ENCODE measurements at regions not wholly inside any gene's neighbourhood (a gene's known extent, or its start where the extent isn't known, plus 50 kb on each side); places are given as distances from the start of the nearest gene placed in this dataset.
"Not testable (repeated sequence)": the region's sequence is repeated elsewhere in the genome, so short reads cannot be mapped to it uniquely, and the experiment has no call there.

DNA sequence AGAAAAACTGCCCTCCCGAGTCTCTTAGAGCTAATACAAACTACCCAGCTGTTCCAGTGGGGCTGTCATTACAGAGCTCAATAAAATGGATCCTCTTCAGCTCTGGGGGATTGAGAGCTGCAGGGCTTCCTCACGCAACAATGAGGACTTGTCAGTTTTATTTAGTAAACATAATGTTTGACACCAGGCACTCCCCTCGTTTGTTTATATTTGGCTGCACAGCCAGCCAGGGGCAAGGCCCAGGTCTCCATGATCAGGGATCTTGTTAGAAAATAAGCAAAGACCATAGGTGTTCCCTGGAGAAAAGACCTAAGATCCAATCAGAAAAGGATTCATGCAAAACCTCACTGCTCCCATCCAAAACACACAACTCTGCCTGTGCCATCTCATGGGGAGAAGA is 158.2 kb downstream of the C1D start:
- Histone ChIP-seq H3K36me3 (ENCODE audit: insufficient read depth, low read depth, low read length) (no peaks in the 10 kb centered on the region), H3K27ac (ENCODE audit: low read length) (no peak overlapping the region), H3K27me3 (ENCODE audit: insufficient read depth, low read length) (0 out of 2 replicates have a peak, but pooled peaks cover 8% of the 10 kb centered on the region), H3K4me1 (ENCODE audit: insufficient read depth, low read length) (no peaks in the 10 kb centered on the region; the same call in 1 of the 2 replicates), H3K9me3 (ENCODE audit: insufficient read depth, low read depth, low read length) (peaks cover 3% of the 10 kb centered on the region; the same call in 1 of the 2 replicates), H3K9ac (ENCODE audit: low read depth, low read length) (no peak overlapping the region), H3K4me3 (ENCODE audit: low read length) (no peak overlapping the region)

DNA sequence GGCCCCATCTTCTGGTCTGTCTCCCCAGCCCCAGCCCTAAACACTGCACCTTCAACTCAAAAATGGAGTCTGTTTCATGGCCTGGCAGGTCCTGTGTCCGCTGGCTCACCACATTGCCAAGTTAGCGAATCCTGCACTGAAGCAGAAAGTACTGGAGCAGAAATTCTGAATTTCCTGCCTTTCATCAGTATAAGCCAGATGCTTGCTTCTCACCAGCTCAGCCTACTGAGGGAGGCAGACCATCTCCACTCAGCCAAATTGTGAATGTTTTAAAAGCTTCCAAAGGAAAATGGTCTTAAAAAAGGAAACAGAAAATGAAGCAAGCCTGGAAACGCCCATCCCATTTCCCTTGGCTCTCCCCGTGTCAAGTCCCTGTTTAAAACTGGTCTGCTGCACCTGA is 157.8 kb downstream of the C1D start:
- Histone ChIP-seq H3K27ac (ENCODE audit: low read length) (no peak overlapping the region), H3K9ac (ENCODE audit: low read depth, low read length) (no peak overlapping the region), H3K4me1 (ENCODE audit: insufficient read depth, low read length) (no peaks in the 10 kb centered on the region; the same call in 1 of the 2 replicates), H3K9me3 (ENCODE audit: insufficient read depth, low read depth, low read length) (peaks cover 3% of the 10 kb centered on the region; the same call in 1 of the 2 replicates), H3K4me3 (ENCODE audit: low read length) (no peak overlapping the region), H3K36me3 (ENCODE audit: insufficient read depth, low read depth, low read length) (no peaks in the 10 kb centered on the region), H3K27me3 (ENCODE audit: insufficient read depth, low read length) (0 out of 2 replicates have a peak, but pooled peaks cover 8% of the 10 kb centered on the region)

DNA sequence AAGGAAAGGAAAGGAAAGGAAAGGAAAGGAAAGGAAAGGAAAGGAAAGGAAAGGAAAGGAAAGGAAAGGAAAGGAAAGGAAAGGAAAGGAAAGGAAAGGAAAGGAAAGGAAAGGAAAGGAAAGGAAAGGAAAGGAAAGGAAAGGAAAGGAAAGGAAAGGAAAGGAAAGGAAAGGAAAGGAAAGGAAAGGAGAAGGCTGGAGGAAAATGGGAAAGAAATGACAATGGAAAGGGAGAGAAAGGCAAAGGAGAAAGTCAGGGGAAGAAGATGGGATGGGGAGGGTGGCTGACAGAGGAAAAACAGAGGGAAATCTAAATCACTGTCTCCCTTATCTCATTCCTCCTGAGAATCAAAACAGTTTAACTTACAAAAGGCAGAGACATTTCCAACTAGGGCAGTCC is 156.3 kb downstream of the C1D start:
- not testable (repeated sequence) for H3K9ac ChIP-seq (ENCODE audit: low read depth, low read length); H3K4me1 ChIP-seq (ENCODE audit: insufficient read depth, low read length)

DNA sequence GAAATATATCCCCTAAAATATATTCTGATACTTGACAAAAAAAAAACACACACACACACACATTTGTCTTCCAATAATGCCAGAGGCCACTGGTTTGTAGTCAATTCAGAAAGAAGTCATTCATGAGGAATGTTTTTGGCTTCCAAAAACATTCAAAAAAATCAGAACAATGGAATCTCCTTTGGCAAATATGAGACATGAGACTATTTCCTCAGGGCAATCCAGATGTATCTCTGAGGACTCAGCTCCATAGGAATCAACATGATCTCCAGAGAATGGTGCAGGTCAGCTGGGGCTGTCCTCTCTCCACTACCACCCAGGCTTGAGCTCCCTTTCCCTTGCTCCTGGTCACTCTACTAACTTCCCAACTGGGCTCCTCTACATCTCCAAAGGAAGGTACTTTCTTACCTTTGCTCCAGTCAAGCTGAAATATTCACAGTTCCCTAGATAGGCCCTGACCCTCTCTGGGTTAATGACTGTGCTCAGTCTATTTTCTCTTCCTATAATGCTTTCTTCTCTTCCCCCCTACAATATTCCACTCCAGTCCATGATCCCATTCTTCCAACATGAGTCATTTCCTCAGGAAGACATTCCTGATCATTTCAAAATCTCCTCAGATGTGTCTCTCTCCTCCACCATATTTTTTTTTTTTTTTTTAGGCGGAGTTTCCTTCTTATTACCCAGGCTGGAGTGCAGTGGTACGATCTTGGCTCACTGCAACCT is 145.3 kb downstream of the C1D start:
- Histone ChIP-seq H3K27me3 (ENCODE audit: insufficient read depth, low read length) (no peaks in the 10 kb centered on the region), H3K27ac (ENCODE audit: low read length) (no peak overlapping the region), H3K4me3 (ENCODE audit: low read length) (no peak overlapping the region), H3K4me1 (ENCODE audit: insufficient read depth, low read length) (peaks cover 9% of the 10 kb centered on the region; the same call in 1 of the 2 replicates), H3K36me3 (ENCODE audit: insufficient read depth, low read depth, low read length) (no peaks in the 10 kb centered on the region), H3K9me3 (ENCODE audit: insufficient read depth, low read depth, low read length) (no peaks in the 10 kb centered on the region), H3K9ac (ENCODE audit: low read depth, low read length) (no peak overlapping the region)

More for the DNA sequence above, 156.3 kb downstream of the C1D start:
- not testable (repeated sequence) for H3K9me3 ChIP-seq (ENCODE audit: insufficient read depth, low read depth, low read length); H3K27me3 ChIP-seq (ENCODE audit: insufficient read depth, low read length); H3K27ac ChIP-seq (ENCODE audit: low read length); H3K4me3 ChIP-seq (ENCODE audit: low read length); H3K36me3 ChIP-seq (ENCODE audit: insufficient read depth, low read depth, low read length)

DNA sequence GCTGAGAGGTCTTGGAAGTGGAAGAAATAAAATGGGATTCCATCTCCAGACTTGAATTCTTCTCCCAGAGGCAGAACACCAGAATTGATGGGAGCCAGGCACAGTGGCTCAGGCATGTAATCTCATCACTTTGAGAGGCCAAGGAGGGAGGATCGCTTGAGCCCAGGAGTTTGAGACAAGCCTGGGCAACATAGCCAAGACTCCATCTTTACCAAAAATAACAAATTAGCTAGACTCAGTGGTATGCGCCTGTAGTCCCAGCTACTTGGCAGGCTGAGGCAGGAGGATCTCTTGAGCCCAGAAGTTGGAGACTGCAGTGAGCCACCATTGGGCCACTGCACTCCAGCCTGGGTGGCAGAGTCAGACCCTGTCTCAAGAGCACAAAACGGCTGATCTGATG is 144.3 kb downstream of the C1D start:
- Histone ChIP-seq H3K36me3 (ENCODE audit: insufficient read depth, low read depth, low read length) (no peaks in the 10 kb centered on the region), H3K4me1 (ENCODE audit: insufficient read depth, low read length) (peaks cover 9% of the 10 kb centered on the region; the same call in 1 of the 2 replicates), H3K9me3 (ENCODE audit: insufficient read depth, low read depth, low read length) (no peaks in the 10 kb centered on the region), H3K27ac (ENCODE audit: low read length) (no peak overlapping the region), H3K9ac (ENCODE audit: low read depth, low read length) (no peak overlapping the region), H3K27me3 (ENCODE audit: insufficient read depth, low read length) (no peaks in the 10 kb centered on the region), H3K4me3 (ENCODE audit: low read length) (no peak overlapping the region)

DNA sequence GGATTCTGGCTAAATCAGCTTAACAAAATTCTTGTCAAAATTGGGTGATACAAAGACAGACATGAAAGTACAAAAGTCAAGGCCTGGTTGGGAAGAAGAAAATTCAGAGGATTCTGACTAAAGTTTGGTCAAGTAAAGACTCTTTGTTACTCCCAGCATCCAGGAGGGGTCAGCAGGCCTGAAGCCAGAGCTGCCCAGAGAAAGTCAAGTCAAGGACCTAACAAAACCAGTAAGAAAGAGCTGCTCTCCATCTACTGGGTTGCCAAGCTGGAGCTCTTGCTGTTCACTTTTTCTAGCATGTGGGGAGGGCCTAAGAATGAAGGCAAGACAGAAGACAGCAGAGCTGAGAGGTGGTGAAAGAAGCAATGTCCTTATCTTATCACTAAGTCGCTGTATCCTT is 143.3 kb downstream of the C1D start:
- Histone ChIP-seq H3K27me3 (ENCODE audit: insufficient read depth, low read length) (no peaks in the 10 kb centered on the region), H3K9me3 (ENCODE audit: insufficient read depth, low read depth, low read length) (no peaks in the 10 kb centered on the region), H3K27ac (ENCODE audit: low read length) (no peak overlapping the region), H3K4me1 (ENCODE audit: insufficient read depth, low read length) (peaks cover 16% of the 10 kb centered on the region; the same call in 1 of the 2 replicates), H3K4me3 (ENCODE audit: low read length) (no peak overlapping the region), H3K9ac (ENCODE audit: low read depth, low read length) (no peak overlapping the region), H3K36me3 (ENCODE audit: insufficient read depth, low read depth, low read length) (no peaks in the 10 kb centered on the region)

DNA sequence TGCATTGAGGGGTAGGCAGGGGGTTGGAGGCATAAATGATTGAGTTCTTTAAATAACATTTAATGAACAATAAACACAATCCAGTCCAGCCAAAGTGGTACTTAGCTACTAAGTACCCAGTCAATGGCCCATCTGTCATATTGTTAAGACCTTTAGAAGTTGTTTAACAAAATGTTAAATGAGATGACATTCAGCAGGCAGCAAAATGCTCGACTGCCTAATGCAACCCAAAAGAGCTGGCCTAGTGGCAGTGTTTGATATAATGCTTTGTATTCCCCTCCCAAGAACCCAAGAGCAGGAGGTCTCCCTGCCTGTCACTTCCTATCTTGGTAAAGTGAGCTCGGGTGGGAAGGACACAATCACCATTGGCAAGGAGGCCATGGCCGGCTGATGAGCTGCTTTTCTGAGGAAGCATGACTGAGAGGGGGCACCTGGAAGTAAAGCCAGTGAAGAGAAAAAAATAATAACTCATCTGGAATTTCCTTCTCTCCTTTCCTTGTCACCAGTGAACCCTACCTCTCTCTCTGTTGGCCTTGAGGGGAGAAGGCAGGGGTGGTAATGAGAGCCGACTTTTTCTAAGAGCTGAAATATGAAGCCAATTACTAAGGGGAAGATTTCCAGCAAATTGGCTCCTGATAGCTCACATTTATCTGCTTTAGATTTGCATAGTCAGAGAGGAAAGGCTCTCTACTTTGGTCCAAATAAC is 140.6 kb downstream of the C1D start:
- Histone ChIP-seq H3K9me3 (ENCODE audit: insufficient read depth, low read depth, low read length) (peaks cover 4% of the 10 kb centered on the region; the same call in 1 of the 2 replicates), H3K4me1 (ENCODE audit: insufficient read depth, low read length) (peaks cover 25% of the 10 kb centered on the region; the same call in 1 of the 2 replicates), H3K36me3 (ENCODE audit: insufficient read depth, low read depth, low read length) (no peaks in the 10 kb centered on the region), H3K27me3 (ENCODE audit: insufficient read depth, low read length) (no peaks in the 10 kb centered on the region), H3K4me3 (ENCODE audit: low read length) (no peak overlapping the region), H3K9ac (ENCODE audit: low read depth, low read length) (no peak overlapping the region), H3K27ac (ENCODE audit: low read length) (no peak overlapping the region)

DNA sequence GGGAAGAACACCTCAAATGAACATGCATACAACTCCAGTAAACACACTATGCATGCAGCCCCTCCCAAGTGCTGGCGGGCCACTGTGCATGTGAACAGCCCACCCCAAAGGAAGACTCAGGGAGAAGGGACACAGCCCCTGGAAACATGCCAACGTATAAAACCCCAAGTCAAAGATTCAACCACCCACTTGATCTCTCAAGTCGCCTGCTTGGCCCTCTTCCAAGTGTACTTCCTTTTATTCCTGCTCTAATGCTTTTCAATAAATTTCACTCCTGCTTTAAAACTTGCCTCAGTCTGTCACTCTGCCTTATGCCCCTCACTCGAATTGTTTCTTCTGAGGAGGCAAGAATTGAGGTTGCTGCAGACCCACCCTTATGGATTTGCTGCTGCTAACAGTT is 139.1 kb downstream of the C1D start:
- Histone ChIP-seq H3K36me3 (ENCODE audit: insufficient read depth, low read depth, low read length) (no peaks in the 10 kb centered on the region), H3K27ac (ENCODE audit: low read length) (no peak overlapping the region), H3K27me3 (ENCODE audit: insufficient read depth, low read length) (no peaks in the 10 kb centered on the region; the same call in 1 of the 2 replicates), H3K9ac (ENCODE audit: low read depth, low read length) (no peak overlapping the region), H3K4me3 (ENCODE audit: low read length) (no peak overlapping the region), H3K4me1 (ENCODE audit: insufficient read depth, low read length) (peaks cover 36% of the 10 kb centered on the region; the same call in 1 of the 2 replicates), H3K9me3 (ENCODE audit: insufficient read depth, low read depth, low read length) (peaks cover 4% of the 10 kb centered on the region; the same call in 1 of the 2 replicates)

DNA sequence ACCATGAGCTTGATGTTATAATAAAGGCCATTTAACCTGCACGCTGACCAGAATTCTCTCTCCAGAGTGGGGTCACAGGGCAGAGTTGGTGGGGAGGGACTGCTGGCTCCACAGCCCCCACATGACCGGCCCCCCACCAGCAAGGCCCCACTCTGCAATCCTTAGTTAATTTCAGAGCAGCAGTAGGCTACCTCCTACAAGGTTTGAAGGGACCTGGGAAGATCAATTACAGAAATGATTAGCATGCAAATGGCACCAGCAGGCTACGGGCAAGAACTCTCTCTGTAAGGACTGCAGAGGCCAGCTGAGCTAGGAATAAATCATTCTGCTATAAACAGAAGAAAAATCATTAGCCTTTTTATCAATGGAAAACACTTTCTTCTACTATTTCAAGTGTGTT is 135.3 kb downstream of the C1D start:
- H3K36me3 ChIP-seq (ENCODE audit: insufficient read depth, low read depth, low read length): no peaks in the 10 kb centered on the region
- H3K9ac ChIP-seq (ENCODE audit: low read depth, low read length): no peak overlapping the region
- no peaks in the 10 kb centered on the region; the same call in 1 of the 2 replicates for H3K27me3 ChIP-seq (ENCODE audit: insufficient read depth, low read length)
- H3K9me3 ChIP-seq (ENCODE audit: insufficient read depth, low read depth, low read length): peaks cover 4% of the 10 kb centered on the region; the same call in 1 of the 2 replicates
- H3K27ac ChIP-seq (ENCODE audit: low read length): no peak overlapping the region
- peaks cover 47% of the 10 kb centered on the region; the same call in 1 of the 2 replicates for H3K4me1 ChIP-seq (ENCODE audit: insufficient read depth, low read length)
- peak overlapping the region; percentile 19; the same call in 1 of the 2 replicates for H3K4me3 ChIP-seq (ENCODE audit: low read length)

DNA sequence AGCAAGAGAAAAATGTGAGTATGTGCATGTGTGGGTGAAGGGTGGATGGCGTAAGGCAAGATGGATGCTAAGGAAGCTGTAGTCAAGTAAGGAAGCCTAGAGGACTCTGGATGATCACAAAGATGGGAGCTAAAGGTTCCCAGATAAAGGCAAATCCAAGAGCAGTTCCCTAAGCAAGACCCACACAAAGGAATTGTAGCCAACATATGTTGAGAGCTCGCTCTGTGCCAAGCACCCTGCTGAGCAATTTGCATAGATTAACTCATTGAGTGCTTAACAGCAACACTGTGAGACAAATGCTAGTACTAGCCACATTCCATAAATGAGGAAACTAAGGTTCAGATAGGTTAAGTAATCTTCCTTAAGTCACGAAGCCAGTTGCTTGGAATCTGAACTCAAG is 132.6 kb downstream of the C1D start:
- no peaks in the 10 kb centered on the region; the same call in 1 of the 2 replicates for H3K9me3 ChIP-seq (ENCODE audit: insufficient read depth, low read depth, low read length)
- H3K27ac ChIP-seq (ENCODE audit: low read length): no peak overlapping the region
- H3K4me3 ChIP-seq (ENCODE audit: low read length): peak overlapping the region; percentile 47; the same call in 1 of the 2 replicates
- no peaks in the 10 kb centered on the region; the same call in 1 of the 2 replicates for H3K27me3 ChIP-seq (ENCODE audit: insufficient read depth, low read length)
- H3K9ac ChIP-seq (ENCODE audit: low read depth, low read length): peak overlapping the region; percentile 54
- no peaks in the 10 kb centered on the region for H3K36me3 ChIP-seq (ENCODE audit: insufficient read depth, low read depth, low read length)
- peaks cover 40% of the 10 kb centered on the region; the same call in 1 of the 2 replicates for H3K4me1 ChIP-seq (ENCODE audit: insufficient read depth, low read length)

DNA sequence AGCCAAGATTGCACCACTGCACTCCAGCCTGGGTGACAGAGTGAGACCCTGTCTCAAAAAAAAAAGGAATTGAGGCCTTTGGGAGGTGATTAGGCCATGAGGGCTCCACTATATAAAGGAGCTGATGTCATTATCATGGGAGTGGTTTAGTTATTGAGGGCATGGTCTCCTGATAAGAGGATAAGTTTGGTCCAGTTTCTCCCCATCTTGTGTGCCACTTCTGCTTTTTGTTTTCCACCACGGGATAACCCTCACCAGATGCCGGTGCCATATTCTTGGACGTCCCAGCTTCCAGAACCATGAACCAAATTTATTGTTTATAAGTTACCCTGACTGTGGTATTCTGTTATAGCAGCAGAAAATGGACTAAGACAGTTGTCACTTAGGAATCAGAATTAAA is 125.8 kb downstream of the C1D start:
- H3K9me3 ChIP-seq (ENCODE audit: insufficient read depth, low read depth, low read length): no peaks in the 10 kb centered on the region
- no peaks in the 10 kb centered on the region for H3K27me3 ChIP-seq (ENCODE audit: insufficient read depth, low read length)
- no peak overlapping the region for H3K27ac ChIP-seq (ENCODE audit: low read length)
- H3K4me1 ChIP-seq (ENCODE audit: insufficient read depth, low read length): no peaks in the 10 kb centered on the region
- H3K9ac ChIP-seq (ENCODE audit: low read depth, low read length): no peak overlapping the region
- H3K4me3 ChIP-seq (ENCODE audit: low read length): no peak overlapping the region
- no peaks in the 10 kb centered on the region for H3K36me3 ChIP-seq (ENCODE audit: insufficient read depth, low read depth, low read length)

All from iPS-20b (cell line).